NCI-H146 (cell line): ENCODE measurements at regions not wholly inside any gene's neighbourhood (a gene's known extent, or its start where the extent isn't known, plus 50 kb on each side); places are given as distances from the start of the nearest gene placed in this dataset.

ENCODE experiments used
- DNase-seq: peaks from one replicate; lab custom pipeline; 2025; lab: John Stamatoyannopoulos, UW

DNA sequence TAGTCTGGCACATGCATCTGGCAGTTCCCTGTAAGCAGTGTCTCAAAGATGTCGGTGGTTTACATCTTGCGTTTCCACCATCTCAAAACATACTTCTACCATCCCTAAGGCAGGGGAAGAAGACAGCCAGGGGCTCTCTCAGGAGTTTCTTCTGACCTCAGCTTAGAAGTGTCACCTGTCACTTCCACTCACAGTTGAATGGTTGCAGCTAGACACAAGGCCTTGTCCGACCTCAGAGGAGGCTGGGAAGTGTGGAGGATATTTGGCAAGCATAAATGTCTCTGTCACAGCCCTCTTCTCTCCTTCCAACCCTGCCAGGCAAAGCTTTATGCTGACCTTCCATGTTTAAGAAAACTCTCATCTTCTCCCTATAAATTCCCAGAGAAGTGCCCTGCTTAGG is 193.3 kb downstream of the HERPUD2 start:
- DNase-seq: no peak

DNA sequence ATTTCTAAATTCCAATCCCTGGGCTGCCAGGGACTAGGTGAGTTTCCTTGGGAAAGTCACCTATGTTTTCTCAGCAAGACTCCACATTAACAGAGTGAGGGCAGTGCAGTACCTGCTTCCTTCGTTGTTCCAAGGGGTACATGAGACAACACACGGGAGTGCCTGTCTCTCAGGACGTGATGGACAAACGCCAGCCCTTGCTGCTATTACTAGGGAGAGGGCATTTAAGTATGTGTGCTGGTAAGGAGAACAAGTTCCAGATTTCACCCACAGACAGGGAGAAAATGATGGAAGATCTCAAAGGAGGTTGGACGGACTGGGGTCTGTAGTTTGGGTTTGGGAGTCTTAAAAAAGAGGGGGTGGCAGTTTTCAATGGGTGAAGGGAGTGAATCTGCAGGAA is 195.7 kb downstream of the HERPUD2 start:
- no peak for DNase-seq

DNA sequence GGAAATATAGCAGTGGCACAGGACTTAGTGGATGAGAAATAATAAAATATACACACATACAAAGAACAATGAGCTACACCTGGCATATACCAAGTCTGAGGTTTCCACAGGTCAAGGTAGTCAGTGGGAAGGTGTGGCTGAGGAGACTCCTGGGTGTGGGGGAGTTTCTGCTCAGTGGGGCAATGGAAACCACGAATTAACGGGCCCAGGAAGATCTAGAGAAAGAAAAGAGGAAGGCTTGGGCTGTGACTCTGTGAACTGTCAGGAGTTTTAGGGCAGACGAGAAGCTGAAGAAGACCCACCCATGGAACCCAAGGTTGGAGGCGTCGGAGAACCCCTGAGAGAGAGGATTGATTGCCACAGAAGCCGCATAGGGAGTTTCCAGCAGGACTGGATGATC is 196.5 kb downstream of the HERPUD2 start:
- DNase-seq: no peak

DNA sequence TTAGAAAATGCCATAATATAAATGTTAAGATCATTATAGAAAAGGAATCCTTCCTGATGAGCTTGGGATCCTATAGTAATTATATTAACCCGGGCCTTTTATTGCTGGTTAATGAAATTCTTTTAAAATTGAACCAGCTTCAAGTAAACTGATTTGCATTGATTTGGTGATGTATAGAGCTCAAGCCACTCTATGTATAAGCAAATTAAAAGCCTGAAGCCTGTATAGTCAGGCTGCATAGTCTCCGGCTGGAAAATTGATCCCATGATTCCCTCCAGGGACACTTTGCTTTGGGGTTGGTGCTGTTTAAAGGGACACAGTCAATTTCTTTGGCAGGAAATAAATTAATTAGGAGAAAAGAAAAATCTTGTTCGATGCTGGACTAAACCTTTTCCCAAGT is 199.1 kb downstream of the HERPUD2 start:
- no peak for DNase-seq

DNA sequence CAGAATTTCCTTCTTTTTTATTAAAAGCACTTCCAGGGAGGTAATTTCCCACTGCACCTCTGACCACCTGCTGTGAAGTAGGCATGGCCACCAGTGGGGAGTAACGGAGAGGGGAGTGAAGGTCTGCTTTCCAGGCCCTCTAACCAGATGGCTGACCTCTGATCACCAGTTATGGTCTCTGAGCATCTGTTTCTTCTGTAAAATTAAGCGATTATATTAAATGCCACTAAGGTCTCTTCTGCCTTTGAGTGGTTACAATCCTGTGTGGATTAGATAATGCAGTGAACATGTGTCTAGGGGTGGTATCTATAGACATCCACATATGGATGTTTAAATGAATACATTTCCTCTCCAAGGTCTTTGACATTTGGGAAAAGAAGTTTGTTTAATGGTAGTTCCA is 199.6 kb downstream of the HERPUD2 start:
- no peak for DNase-seq

DNA sequence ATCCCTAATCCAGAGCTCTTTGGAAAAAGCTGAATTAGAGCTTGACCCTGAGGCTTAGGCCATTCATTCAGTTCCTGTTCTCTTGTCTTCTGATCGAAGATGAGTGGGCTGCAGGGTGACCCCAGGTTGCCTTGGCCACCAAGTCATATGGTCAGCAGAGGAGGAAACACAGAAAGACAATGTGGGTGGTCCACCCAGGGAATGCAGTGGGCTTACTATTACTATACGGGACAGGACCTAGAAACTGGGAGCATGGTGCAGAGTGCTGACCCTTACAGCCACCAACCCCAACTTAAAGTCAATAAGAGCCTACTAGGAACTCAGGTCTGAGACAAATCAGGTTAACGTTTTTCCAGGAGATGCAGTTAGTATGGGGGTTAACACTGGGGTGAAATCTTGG is 200.5 kb downstream of the HERPUD2 start:
- no peak for DNase-seq

DNA sequence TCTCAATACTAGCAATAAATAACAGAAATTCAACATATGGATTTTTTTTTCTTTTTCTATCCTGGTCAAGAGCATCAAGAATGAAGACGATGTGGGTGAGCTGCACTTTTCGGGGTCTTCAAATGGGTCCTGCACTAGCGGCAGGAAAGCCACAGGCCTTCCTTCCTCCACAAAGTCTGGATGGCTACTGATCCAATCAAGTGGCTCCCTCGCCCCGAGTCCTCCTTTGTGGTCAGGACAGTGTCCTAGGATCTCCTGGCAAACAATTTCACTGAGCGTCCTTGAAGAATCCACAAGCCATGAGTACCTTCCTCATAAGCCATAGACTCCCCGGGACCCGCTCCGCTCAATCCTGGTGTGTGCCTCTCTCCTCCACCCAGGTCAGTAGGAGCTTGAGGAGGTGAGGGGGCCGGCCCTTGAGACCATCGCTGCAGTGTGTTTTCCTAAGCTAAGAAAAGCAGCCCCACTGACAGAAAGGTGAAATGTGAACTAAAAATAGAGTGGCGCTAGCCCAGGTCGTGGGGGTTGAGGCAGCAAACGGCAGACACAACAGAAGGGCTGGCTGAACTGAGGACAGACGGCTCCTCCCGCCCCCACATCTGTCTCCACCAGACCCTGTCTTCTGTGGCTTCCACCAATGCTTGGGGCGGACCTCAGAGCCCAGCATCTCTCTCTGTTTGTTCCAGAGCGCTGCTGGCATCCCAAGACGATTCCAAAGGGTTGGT is 202.3 kb downstream of the HERPUD2 start:
- no peak for DNase-seq

DNA sequence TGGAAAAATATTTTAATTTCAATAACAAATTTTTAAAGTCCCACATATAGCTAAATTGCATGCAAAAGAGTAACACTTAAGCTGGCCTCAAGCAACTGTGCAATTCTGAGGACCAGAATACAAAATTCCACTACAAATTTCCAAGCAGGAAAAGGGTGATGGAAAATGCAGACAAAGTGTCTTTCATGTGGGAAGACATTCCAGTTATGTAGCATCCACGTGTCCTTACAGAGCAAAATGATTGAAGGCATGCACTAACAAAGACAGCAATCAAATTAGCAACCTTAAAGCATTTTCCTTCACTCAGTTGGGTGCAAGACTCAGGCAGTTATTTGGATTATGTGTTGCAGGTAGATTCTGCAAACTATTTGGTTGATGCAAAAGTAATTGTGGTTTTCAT is 203.7 kb downstream of the HERPUD2 start:
- DNase-seq: no peak

DNA sequence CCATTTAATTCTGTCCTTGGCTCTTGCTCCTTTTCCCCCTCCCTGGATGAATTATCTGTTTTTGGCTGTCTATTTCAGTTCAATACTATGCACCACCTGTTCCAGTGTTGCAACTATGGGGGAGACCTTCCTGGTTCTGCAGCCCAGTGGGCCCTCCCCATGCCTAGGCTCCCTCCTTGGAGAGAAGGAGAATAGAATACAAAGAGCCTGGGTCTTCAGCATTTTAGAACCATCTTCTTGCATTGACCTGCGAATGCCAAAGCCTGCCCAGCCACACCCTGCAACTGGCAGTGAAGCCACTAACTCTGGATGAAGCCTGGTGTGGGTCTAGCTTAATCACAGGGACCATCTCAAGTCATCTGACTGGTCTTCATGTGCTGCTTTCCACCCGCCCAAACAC is 207.1 kb downstream of the HERPUD2 start:
- no peak for DNase-seq

DNA sequence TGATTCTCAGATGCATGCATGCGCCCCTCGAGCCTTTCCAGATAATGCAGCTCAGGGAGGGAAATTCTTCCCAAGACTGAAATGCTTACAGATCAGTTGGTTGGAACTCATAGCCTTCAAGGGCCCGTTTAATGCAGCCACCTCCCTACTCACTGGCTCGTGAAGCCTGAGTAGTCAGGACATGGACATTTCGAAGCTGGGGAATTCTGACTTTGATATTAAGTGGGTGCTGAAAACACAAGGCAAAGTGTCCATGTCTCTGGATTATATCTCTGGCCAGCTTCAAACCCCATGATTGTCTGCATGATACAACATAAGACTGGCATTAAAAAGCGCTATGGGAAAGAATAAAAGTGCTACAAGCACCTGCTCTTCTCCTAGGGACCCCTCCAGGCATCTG is 207.5 kb downstream of the HERPUD2 start:
- no peak for DNase-seq

DNA sequence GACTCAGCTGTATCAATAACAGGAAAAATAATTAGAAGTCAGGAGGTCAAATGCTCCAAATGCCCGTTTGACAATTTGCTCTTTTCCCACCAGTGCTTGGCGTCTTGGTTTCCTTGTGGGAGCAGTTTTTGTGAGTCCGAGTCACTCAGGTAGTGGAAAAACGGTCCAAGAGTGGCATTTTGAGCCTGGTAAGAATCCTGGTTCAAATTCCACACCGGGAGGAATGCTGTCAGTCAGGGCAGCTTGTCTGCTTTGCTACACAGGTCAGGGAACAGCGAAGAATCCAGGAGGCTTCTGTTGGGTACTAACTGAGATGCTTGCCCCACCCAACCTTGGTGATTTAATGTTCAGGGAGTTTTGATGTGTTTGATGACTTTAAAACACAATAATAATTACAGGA is 209.5 kb downstream of the HERPUD2 start:
- no peak for DNase-seq

DNA sequence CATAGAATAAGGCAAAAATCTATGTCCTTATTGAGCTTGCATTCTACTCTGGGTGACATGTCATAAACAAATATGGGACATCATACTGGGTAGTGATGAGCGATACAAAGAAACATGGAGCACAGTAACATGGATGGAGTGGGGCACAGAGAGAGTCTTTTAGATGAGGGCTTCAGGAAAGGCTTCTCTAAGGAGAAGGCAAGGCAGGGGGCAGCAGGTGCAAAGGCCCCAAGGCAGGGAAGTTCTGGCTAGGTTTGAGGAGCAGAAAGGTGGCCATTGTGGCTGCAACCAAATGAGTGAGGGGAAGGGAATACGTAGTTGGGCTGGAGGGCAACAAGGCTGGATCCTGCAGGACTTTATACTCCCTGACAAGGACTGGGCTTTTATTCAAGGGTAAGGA is 211.4 kb downstream of the HERPUD2 start:
- DNase-seq: no peak

DNA sequence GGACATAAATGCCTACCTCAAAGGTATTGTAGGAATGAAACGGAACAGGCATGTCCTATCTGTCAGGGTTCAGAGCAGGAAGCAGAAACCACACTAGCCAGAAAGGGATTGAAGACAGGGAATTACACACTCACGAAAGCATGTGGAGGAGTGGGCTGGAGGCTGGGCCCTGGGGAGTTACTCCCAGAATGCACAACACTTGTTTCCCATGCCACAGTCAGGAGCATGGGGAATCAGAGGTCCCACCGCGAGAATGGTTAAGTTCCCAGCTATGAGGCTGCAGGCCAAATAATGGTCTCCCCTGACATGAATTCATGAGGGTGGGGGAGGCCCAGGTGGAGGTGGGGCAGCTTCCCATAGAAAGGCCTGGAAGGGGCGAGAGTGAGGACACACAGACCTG is 212.7 kb downstream of the HERPUD2 start:
- DNase-seq: no peak

DNA sequence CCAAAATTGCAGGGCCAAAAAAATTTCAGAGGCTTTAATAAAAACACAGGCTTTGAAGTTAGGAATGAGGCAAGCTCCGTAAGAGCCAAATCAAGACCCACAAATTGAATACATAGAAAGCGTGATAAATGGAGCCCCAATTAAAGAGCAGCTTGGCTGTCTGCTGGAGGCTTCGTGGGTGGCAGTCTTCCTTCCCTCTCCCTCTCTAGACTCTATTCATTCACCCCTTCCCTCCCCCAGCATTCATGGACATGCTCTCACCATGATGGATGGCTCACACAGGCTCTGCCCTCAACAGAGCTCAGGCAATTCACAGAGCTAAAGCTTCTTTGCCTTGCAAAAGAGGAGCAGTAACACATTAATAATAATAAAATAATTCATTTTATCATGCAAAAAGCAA is 214.1 kb downstream of the HERPUD2 start:
- no peak for DNase-seq

DNA sequence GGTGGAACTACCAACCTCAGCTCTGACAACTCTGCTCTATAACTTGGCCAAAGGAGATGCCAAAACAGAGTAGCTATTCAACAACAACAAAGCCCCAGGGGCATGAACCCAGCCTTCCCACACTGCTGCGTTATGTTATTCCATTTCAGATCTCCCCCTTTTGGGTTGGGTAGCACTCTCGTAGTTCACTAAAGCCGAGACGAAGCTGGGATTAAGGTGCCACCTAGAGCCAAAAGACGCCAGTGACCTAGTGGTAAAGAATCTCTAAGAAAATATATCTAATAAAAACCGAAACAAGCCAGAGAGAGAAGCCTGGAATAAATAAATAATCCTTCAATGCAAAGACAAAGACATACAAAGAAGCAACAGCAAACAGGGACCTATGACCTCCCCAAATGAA is 217.3 kb downstream of the HERPUD2 start:
- no peak for DNase-seq

DNA sequence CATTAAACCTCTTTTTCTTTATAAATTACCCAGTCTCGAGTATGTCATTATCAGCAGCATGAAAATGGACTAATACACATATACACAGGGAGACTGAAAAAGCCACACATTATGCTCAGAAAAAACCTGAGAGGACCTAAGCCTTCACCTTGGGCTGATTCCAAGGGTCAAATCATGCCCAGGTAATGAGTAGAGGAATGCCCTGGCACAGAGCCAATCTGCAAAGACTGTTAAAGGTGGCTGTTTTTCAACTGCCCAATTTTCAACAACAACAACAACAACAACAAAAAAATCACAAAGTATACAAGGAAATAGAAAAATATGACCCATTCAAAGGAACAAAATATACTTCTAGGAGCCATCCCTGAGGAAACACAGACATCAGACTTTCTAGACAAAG is 220.2 kb upstream of the TBX20 start:
- no peak for DNase-seq

DNA sequence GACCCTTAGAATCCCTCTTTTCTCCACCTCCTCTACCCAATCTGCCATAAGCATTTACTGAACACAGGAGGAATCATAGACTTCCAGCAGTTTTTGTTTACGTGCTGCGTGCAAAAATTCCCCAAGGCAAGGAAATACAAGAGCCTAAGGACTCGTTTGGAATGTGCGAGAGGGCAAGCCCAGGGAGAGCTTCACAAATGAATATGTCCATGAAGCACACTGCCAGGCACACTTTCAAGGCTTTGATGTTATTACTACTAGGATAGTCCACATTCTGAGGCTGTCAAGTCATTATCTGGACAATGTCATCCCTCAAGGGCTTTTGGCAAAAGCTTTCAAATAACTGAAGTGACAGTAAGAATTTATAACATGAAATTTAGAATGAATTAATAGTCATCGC is 214.7 kb upstream of the TBX20 start:
- DNase-seq: no peak

DNA sequence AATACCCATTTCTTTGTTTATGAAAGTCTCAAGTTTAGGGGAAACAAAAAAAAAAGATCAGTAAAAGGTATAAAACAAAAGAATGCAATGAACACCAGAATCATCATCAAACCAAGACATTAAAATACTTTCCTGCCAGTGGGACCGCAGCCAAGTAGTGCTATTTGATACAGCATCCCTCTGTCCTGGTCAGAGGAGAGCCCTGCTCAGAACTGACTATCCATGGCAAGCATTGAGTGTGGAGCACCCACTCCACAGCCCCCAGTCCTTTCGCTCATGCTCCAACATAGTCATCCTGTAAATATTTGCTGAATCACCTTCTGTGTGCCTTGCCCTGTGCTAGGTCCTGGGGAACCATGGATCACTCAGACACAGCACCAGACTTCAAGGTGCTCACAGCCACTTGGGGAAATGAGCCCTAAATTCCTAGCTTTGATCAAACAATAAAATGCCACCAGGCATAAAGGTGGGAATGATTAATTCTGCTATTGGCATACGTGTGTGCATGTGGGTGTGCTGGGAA is 213.6 kb upstream of the TBX20 start:
- DNase-seq: no peak

DNA sequence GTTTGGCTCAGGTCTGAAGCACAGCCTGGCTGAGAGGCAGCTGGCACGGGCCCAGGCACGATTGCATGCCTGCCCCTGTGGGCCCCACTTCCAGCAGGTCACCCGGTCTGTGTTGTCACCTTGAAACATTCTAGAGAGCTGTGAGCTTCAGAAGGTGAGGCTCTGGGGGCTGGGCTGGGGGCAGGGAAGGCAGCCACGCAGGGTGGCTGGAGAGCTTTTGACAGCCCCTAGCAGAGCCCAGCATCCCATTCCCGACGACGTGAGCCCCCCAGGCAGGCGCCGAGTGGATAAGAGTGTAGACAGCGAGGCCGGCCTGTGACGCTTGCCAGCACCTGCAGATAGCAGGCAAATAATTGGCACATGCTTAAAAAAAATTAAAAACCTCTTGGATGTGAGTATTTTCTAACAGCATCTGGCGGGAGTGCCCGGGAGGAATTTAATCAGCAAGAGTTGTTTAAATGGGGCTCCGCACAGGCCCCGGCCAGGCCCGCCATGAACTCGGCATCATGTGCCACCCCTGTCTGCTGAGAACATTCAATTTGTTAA is 212.0 kb upstream of the TBX20 start:
- no peak for DNase-seq

DNA sequence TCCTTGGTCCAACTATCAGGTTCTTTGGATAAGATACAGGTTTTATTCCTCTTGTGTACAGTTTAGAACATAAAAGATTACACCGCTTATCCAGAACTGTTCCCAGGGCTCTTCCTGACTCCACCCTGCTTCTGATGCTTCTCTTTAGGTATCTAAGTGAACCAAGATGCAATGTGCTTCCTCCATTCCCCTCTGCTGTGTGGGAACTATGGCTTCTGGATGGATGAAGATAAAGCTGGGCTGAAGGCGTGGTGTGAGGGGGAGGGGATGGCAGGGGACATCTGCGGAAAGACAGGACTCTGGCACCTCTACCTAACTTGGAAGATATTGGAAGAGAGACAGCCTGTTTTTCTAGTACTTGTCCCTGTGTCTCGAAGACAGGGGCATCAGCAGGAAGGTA is 209.9 kb upstream of the TBX20 start:
- DNase-seq: no peak

DNA sequence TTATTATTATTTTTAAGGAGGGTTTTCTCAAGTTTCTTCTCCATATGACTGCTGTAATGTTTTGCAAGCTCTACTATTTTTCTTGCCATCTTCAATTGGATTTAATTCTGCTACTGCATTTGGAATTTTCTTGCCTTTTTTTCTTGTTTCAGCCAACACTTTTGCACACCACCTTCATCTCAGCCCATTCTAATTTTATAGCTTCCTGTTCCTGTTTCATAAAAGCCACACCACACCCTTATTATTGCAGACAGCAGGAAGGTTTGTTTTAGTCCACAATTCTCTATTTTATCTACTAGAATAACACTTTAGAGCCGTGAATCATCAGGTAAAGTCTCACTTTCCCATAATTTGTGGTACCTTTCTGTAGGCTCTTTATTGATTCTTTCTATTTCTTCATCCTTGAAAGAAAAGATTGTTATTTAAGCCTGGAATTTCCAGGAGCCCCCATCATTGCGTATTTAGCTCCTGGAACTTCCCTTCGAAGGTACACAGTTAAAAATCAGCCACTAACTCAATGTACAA is 209.3 kb upstream of the TBX20 start:
- no peak for DNase-seq

DNA sequence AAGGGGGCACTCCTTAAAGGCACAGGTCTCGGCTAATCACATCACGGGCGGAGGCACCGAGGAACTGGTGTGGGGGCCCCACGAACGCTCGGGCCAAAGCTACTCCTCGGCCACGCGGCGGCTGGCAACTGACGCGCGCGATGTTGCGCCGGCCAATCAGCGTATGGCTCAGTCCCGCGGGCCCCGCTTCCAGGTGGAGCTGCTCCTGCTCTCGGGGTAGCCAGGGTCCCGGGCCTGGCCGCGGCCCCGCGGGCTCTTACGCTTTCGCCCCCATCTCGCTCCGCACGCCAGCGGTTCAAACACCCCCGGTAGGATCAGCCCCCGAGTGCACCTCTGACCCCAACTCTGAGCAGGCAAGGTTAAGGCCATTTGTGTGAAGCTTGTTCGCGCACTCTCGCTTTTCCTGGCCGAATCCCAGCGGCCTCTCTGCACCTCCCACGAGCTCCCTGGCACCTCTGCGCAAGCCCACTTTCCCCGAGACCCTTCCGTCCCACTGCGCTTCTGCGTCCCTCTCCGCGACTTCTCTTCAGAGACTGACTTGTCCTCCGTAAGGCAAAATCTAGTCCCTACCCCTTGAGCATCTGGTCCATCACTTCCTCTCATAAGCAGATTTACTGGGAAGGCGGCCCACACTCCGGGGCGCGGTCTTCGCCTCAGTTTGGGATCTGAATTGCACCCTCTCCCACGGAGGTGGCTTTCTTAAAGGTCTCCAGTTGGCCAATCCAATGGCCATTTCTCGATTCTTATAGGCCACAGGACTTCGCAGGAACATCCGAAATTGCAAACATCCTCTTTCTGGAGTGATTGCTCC is 200.9 kb upstream of the TBX20 start:
- no peak for DNase-seq
